GM12878 (cell line): ENCODE measurements at regions not wholly inside any gene's neighbourhood (a gene's known extent, or its start where the extent isn't known, plus 50 kb on each side); places are given as distances from the start of the nearest gene placed in this dataset.

Experiments used
- ATAC-seq: fragments of 200-7000 bp; cut with Tn5 transposase; 3 replicates; pipeline ENCODE4 v1.9.1; 2020; ENCODE audit warnings: mild to moderate bottlenecking, moderate library complexity
- BruUV-seq: library from RNA; stranded (reverse); fragments of 400-500 nt; replicated peaks from 2 replicates; lab custom pipeline; 2021; lab: Mats Ljungman, UMichigan
- CTCF ChIA-PET: fragments of 300-600 bp; sonication (Branson Sonifier 250); formaldehyde crosslinking; extraction: SDS; loops from one replicate; lab custom pipeline; 2021; ENCODE audit warnings: inconsistent platforms; lab: Yijun Ruan, JAX
- POLR2A ChIA-PET: fragments of 350-600 bp; formaldehyde crosslinking; extraction: SDS; loops from one replicate; lab custom pipeline; 2021; ENCODE audit warnings: inconsistent platforms; lab: Charles Lee
- RAD21 ChIA-PET: fragments of 300-600 bp; sonication (Branson Sonifier 250); formaldehyde crosslinking; loops from one replicate; lab custom pipeline; 2023; ENCODE audit warnings: antibody characterized with exemption; ENCODE audit not compliant: unreplicated experiment; lab: Charles Lee
- SMC1A ChIA-PET: fragments of 300-600 bp; sonication (Branson Sonifier 250); formaldehyde crosslinking; loops from one replicate; lab custom pipeline; 2023; ENCODE audit not compliant: unreplicated experiment, uncharacterized antibody; lab: Charles Lee
- DNase-seq: peaks from one replicate; pipeline ENCODE4 v3.0.0-alpha.2; 2011; ENCODE audit warnings: low read depth, low spot score
- FAIRE-seq: peaks from 3 replicates; lab custom pipeline; 2011; peaks lifted over from hg19 to GRCh38; lab: Jason Lieb, UNC
- H2AFZ ChIP-seq: 2 replicates; pipeline ENCODE4 v1.6.0; 2011; ENCODE audit warnings: low read depth, low read length, control low read depth; ENCODE audit not compliant: control insufficient read depth
- H3K27ac ChIP-seq: 2 replicates; pipeline ENCODE4 v1.5.1; 2011; ENCODE audit warnings: control low read depth; ENCODE audit not compliant: control insufficient read depth, insufficient read depth
- H3K27me3 ChIP-seq, 2 experiments: replicated peaks in 1 of 2; 2 replicates each; pipeline versions ENCODE4 v1.6.0 to v1.6.1; 2011; ENCODE audit warnings: low read length in 1 of 2; ENCODE audit not compliant: control insufficient read depth in 2 of 2, insufficient read depth in 2 of 2
- H3K36me3 ChIP-seq, 2 experiments: 2 replicates each; pipeline ENCODE4 v1.5.1; 2011; ENCODE audit warnings: low read length in 1 of 2; ENCODE audit not compliant: control insufficient read depth in 2 of 2, insufficient read depth in 2 of 2
- H3K4me1 ChIP-seq: 2 replicates; pipeline ENCODE4 v1.6.1; 2011; ENCODE audit warnings: mild to moderate bottlenecking, low read length, moderate library complexity, mixed read lengths; ENCODE audit not compliant: control insufficient read depth, insufficient read depth
- H3K4me2 ChIP-seq: 2 replicates; pipeline ENCODE4 v1.6.0; 2011; ENCODE audit warnings: control low read depth; ENCODE audit not compliant: control insufficient read depth, insufficient read depth
- H3K4me3 ChIP-seq: fragments of 200-600 bp; sonication (generic); 2 replicates; pipeline ENCODE4 v1.5.1; 2016
- H3K79me2 ChIP-seq: 2 replicates; pipeline ENCODE4 v1.6.0; 2011; ENCODE audit warnings: low read length; ENCODE audit not compliant: control insufficient read depth, insufficient read depth
- H3K9ac ChIP-seq: 2 replicates; pipeline ENCODE4 v1.8.0; 2011; ENCODE audit warnings: low read length, control low read depth, mixed read lengths; ENCODE audit not compliant: control insufficient read depth, insufficient read depth
- H3K9me3 ChIP-seq: replicated peaks from 3 replicates; pipeline ENCODE4 v1.5.1; 2011; ENCODE audit warnings: mild to moderate bottlenecking, low read length; ENCODE audit not compliant: control insufficient read depth, insufficient read depth
- H4K20me1 ChIP-seq: 2 replicates; pipeline ENCODE4 v1.6.0; 2011; ENCODE audit not compliant: control insufficient read depth, insufficient read depth
- CREM ChIP-seq: IDR thresholded peaks from 2 replicates; pipeline ENCODE4 v1.6.1; 2014; ENCODE audit warnings: antibody characterized with exemption, low read depth
- HSF1 ChIP-seq: fragments of 150-350 bp; IDR thresholded peaks from 2 replicates; pipeline ENCODE4 v1.6.1; 2014; ENCODE audit warnings: mild to moderate bottlenecking, low read depth, low read length
- SMAD1 ChIP-seq: fragments of 450-650 bp; IDR thresholded peaks from 2 replicates; pipeline ENCODE4 v1.6.1; 2018; ENCODE audit warnings: mild to moderate bottlenecking, low read depth; ENCODE audit not compliant: partially characterized antibody
- SMC3 ChIP-seq: IDR thresholded peaks from 2 replicates; pipeline ENCODE4 v1.6.1; 2011; ENCODE audit warnings: low read length, improper control_type of control experiment, borderline replicate concordance
- ZBED1 ChIP-seq: IDR thresholded peaks from 2 replicates; pipeline ENCODE4 v1.6.1; 2016; ENCODE audit warnings: borderline replicate concordance
- ZNF687 ChIP-seq: fragments of 450-650 bp; IDR thresholded peaks from 2 replicates; pipeline ENCODE4 v1.6.1; 2017; ENCODE audit warnings: mild to moderate bottlenecking, moderate library complexity
- WGBS: methylation state at CpG from one replicate; pipeline ENCODE4 v1.1.6; 2016; ENCODE audit warnings: low lambda C conversion rate; ENCODE audit not compliant: insufficient replicate concordance, insufficient coverage; ENCODE audit errors: missing lambda C conversion rate; 5-methylcytosine and 5-hydroxymethylcytosine counted together
- in situ Hi-C: fragments of 300-500 bp; cut with MboI; formaldehyde crosslinking; loops from 9 replicates; pipeline ENCODE4 v1.14.3; 2018; ENCODE audit warnings: mixed read lengths
- intact Hi-C: fragments of 100-400 bp; cut with micrococcal nuclease; formaldehyde crosslinking; loops from one replicate; pipeline ENCODE4 v1.14.2; 2022; ENCODE audit not compliant: unreplicated experiment

- no peak for TF ChIP-seq ZNF687
- no peak for TF ChIP-seq ZBED1
Measured at GRCh38 chr9:87020169-87020950, 73.1 kb upstream of the GAS1 start (continued).

- in situ Hi-C loops (no loop called here), intact Hi-C loops (no loop called here)
- no peaks in the 10 kb centered on the region for H3K9me3 ChIP-seq
- no peaks in the 10 kb centered on the region for H3K4me1 ChIP-seq
- ATAC-seq (no peak), DNase-seq (no peak), FAIRE-seq (no peak)
- RAD21 ChIA-PET: no interaction called here
- no peak overlapping the region for H3K27ac ChIP-seq
- WGBS: 0% methylated on average over 1 of the region's 1 CpG
- SMC1A ChIA-PET: interaction anchor here (0.6 to 0.7 kb wide), 2 partner anchors 122 to 302 kb away, joined by 3 read pairs; no protein-coding TSS in a partner anchor
- TF ChIP-seq CREM: no peak
- TF ChIP-seq HSF1: no peak
- TF ChIP-seq SMC3: no peak
- no peak for TF ChIP-seq SMAD1
- POLR2A ChIA-PET: no interaction called here
- no peaks in the 10 kb centered on the region for H3K79me2 ChIP-seq
- BruUV-seq: no TSS peak
- no peaks in the 10 kb centered on the region for H4K20me1 ChIP-seq
- no peak overlapping the region for H3K4me2 ChIP-seq
- no peak overlapping the region for H3K9ac ChIP-seq
- H3K27me3 ChIP-seq: no peaks in the 10 kb centered on the region
- CTCF ChIA-PET: no interaction called here
- H3K36me3 ChIP-seq: no peaks in the 10 kb centered on the region
- H3K4me3 ChIP-seq: no peak overlapping the region
- no peak overlapping the region for H2AFZ ChIP-seq
Measured at GRCh38 chr9:87022178-87022577, 74.9 kb upstream of the GAS1 start.
